ENCODE measurements at regions not wholly inside any gene's neighbourhood (a gene's known extent, or its start where the extent isn't known, plus 50 kb on each side); places are given as distances from the start of the nearest gene placed in this dataset.

GRCh38 chr20:22426772-22427171 lies 157.6 kb downstream of the FOXA2 start:
- H3K9me2 ChIP-seq (replicated peaks; ENCODE audit: low read depth, low read length) = no peaks in the 10 kb centered on the region
- no peaks in the 10 kb centered on the region for H3K9me3 ChIP-seq (ENCODE audit: insufficient read depth, low read depth, low read length)
- TF ChIP-seq EZH2phosphoT487 (IDR thresholded peaks at IDR 0.05; ENCODE audit: borderline replicate concordance) (no peak), CTCF (conservative IDR thresholded peaks at IDR 0.05; ENCODE audit: low read length) (no peak)
- H3K36me3 ChIP-seq (ENCODE audit: insufficient read depth, low read length) = no peaks in the 10 kb centered on the region
- no peak overlapping the region for H3K4me2 ChIP-seq (ENCODE audit: low read depth, low read length, poor library complexity, severe bottlenecking)
- H3K9ac ChIP-seq (ENCODE audit: low read depth, low read length, poor library complexity, severe bottlenecking) = no peak overlapping the region
- H3F3A ChIP-seq (ENCODE audit: low read depth) = no peaks in the 10 kb centered on the region
- no peaks in the 10 kb centered on the region for H3K4me1 ChIP-seq (ENCODE audit: insufficient read depth, low read length, poor library complexity, severe bottlenecking)
- no peak overlapping the region for H3K4me3 ChIP-seq (ENCODE audit: low read length, poor library complexity, severe bottlenecking)
- H3K79me2 ChIP-seq (ENCODE audit: insufficient read depth, low read length) = no peaks in the 10 kb centered on the region
- no peaks in the 10 kb centered on the region for H4K20me1 ChIP-seq (ENCODE audit: insufficient read depth, low read length, poor library complexity, severe bottlenecking)
- no peak overlapping the region for H2AFZ ChIP-seq (ENCODE audit: low read length)
- no peaks in the 10 kb centered on the region for H3K27me3 ChIP-seq (ENCODE audit: insufficient read depth, low read length, poor library complexity, severe bottlenecking)

- Histone ChIP-seq H3K4me2 (ENCODE audit: low read depth, low read length, poor library complexity, severe bottlenecking) (no peak overlapping the region), H3K79me2 (ENCODE audit: insufficient read depth, low read length) (no peaks in the 10 kb centered on the region)
Observed at GRCh38 chr20:22425344-22426295, 158.8 kb downstream of the FOXA2 start.

GRCh38 chr20:22423190-22423832 lies 161.1 kb downstream of the FOXA2 start:
- no peak overlapping the region for H3K4me3 ChIP-seq (ENCODE audit: low read length, poor library complexity, severe bottlenecking)
- H3K79me2 ChIP-seq (ENCODE audit: insufficient read depth, low read length) = no peaks in the 10 kb centered on the region
- H3K4me2 ChIP-seq (ENCODE audit: low read depth, low read length, poor library complexity, severe bottlenecking) = no peak overlapping the region
- H4K20me1 ChIP-seq (ENCODE audit: insufficient read depth, low read length, poor library complexity, severe bottlenecking) = no peaks in the 10 kb centered on the region
- H2AFZ ChIP-seq (ENCODE audit: low read length) = no peak overlapping the region
- no peaks in the 10 kb centered on the region for H3K9me2 ChIP-seq (replicated peaks; ENCODE audit: low read depth, low read length)
- H3K27me3 ChIP-seq (ENCODE audit: insufficient read depth, low read length, poor library complexity, severe bottlenecking) = no peaks in the 10 kb centered on the region
- no peaks in the 10 kb centered on the region for H3F3A ChIP-seq (ENCODE audit: low read depth)
- H3K36me3 ChIP-seq (ENCODE audit: insufficient read depth, low read length) = no peaks in the 10 kb centered on the region
- no peaks in the 10 kb centered on the region for H3K4me1 ChIP-seq (ENCODE audit: insufficient read depth, low read length, poor library complexity, severe bottlenecking)
- no peak overlapping the region for H3K9ac ChIP-seq (ENCODE audit: low read depth, low read length, poor library complexity, severe bottlenecking)
- TF ChIP-seq EZH2phosphoT487 (IDR thresholded peaks at IDR 0.05; ENCODE audit: borderline replicate concordance) (no peak), CTCF (conservative IDR thresholded peaks at IDR 0.05; ENCODE audit: low read length) (no peak)
- no peaks in the 10 kb centered on the region for H3K9me3 ChIP-seq (ENCODE audit: insufficient read depth, low read depth, low read length)

More at GRCh38 chr20:22425344-22426295, 158.8 kb downstream of the FOXA2 start:
- Histone ChIP-seq H3K4me1 (ENCODE audit: insufficient read depth, low read length, poor library complexity, severe bottlenecking) (no peaks in the 10 kb centered on the region), H2AFZ (ENCODE audit: low read length) (no peak overlapping the region), H4K20me1 (ENCODE audit: insufficient read depth, low read length, poor library complexity, severe bottlenecking) (no peaks in the 10 kb centered on the region), H3K27me3 (ENCODE audit: insufficient read depth, low read length, poor library complexity, severe bottlenecking) (no peaks in the 10 kb centered on the region), H3K9me2 (replicated peaks; ENCODE audit: low read depth, low read length) (no peaks in the 10 kb centered on the region), H3F3A (ENCODE audit: low read depth) (no peaks in the 10 kb centered on the region), H3K9me3 (ENCODE audit: insufficient read depth, low read depth, low read length) (no peaks in the 10 kb centered on the region), H3K9ac (ENCODE audit: low read depth, low read length, poor library complexity, severe bottlenecking) (no peak overlapping the region), H3K36me3 (ENCODE audit: insufficient read depth, low read length) (no peaks in the 10 kb centered on the region), H3K4me3 (ENCODE audit: low read length, poor library complexity, severe bottlenecking) (no peak overlapping the region)
- TF ChIP-seq EZH2phosphoT487 (IDR thresholded peaks at IDR 0.05; ENCODE audit: borderline replicate concordance) = no peak
- no peak for TF ChIP-seq CTCF (conservative IDR thresholded peaks at IDR 0.05; ENCODE audit: low read length)

Measured in Loucy (cell line).